ENCODE measurements at regions not wholly inside any gene's neighbourhood (a gene's known extent, or its start where the extent isn't known, plus 50 kb on each side); places are given as distances from the start of the nearest gene placed in this dataset.

DNA sequence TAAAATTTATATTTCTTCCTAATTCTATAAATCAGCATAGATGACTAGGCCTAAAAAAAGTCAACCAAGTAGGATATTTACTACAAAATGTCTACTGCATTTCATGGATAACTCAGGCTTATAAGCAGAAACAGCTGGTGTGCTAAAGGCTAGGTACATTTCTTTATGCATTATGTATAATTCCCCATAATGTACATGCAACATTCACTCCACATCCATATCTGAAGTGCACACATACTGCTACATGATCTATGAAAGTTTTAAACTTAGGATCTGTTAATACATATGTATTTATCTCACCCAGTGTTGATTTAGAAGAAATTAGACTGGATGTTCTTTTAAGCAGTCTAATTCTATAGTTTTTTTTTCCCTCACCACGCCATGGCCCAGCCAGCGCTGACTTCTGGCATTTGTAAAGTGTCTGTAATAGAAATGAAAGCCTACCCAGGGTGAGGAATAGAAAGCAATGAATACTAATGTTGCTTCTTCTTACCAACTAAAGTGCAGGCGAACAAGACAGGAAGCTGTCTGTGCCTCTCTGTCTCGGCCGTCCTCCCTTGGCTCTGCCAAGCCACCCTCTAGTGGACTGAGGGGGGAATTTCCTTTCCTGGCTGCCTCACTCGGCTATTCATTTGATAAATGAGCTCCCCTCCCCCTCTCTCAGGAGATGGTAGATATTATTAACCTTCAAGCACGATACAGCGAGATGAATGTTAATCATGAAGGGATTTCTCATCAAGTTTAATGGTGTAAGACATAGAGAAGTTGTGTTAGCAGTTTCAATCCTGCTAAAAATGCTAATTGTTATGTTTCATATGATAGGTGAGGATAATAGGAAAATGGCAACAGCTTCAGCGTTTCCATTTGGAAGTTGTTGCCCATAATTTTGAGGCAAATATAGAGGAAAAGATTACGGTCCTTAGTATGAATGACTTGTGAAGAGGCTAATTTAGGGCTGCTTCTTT lies 384.5 kb downstream of the MTX2 start:
- H3K4me3 ChIP-seq (ENCODE audit: low read depth, low read length): no peak overlapping the region
- TF ChIP-seq, protein P1, sequence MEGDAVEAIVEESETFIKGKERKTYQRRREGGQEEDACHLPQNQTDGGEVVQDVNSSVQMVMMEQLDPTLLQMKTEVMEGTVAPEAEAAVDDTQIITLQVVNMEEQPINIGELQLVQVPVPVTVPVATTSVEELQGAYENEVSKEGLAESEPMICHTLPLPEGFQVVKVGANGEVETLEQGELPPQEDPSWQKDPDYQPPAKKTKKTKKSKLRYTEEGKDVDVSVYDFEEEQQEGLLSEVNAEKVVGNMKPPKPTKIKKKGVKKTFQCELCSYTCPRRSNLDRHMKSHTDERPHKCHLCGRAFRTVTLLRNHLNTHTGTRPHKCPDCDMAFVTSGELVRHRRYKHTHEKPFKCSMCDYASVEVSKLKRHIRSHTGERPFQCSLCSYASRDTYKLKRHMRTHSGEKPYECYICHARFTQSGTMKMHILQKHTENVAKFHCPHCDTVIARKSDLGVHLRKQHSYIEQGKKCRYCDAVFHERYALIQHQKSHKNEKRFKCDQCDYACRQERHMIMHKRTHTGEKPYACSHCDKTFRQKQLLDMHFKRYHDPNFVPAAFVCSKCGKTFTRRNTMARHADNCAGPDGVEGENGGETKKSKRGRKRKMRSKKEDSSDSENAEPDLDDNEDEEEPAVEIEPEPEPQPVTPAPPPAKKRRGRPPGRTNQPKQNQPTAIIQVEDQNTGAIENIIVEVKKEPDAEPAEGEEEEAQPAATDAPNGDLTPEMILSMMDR (IDR thresholded peaks at IDR 0.05; ENCODE audit: borderline replicate concordance, insufficient read depth, low read depth, low read length): peak; percentile 84

DNA sequence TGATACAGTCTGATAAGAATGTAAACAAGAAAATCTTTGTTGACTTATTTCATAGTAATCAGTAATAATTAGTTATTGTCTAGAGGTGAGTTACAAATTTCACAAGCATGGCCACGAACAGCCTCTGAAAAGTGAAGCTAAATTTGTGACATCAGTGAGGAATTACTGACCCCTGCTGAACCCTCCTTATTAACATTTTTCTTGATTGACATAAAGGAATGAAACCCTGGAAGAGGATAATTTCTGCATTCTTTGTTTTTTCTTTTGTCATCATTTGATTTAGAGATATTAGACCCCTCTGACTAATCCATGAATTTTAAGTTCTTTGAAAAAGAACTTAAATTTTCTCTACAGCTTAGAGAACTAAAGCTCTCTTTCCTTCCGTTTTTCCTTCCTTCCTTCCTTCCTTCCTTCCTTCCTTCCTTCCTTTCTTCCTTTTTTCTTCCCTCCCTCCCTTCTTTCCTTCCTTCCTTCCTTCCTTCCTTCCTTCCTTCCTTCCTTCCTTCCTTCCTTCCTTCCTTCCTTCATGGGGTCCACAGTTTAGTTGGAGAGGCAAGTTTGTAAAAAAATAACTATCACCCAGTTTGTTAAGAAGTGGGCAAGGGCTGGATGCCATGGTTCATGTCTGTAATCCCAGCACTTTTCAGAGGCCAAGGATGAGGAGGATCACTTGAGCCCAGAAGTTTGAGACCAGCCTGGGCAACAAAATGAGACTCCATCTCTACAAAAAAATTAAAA lies 387.0 kb downstream of the MTX2 start:
- TF ChIP-seq, protein P1 (IDR thresholded peaks at IDR 0.05; ENCODE audit: borderline replicate concordance, insufficient read depth, low read depth, low read length): no peak
- H3K4me3 ChIP-seq (ENCODE audit: low read depth, low read length): no peak overlapping the region

DNA sequence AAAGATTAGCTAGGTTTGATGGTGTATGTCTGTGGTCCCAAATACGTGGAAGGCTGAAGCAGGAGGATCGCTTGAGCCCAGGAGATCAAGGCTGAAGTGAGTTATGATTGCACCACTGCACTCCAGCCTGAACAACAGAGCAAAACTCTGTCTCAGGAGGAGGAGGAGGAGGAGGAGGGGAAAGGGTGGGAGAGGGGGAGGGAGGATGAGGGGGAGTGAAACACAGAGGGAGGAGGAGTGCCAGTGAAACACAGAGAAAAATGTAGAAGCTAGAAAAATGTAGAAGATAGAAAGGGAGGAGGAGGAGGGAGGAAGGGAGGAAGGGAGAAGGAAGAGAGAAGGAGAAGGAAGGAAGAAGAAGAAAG lies 387.5 kb downstream of the MTX2 start:
- TF ChIP-seq, protein P1 (IDR thresholded peaks at IDR 0.05; ENCODE audit: borderline replicate concordance, insufficient read depth, low read depth, low read length): no peak
- H3K4me3 ChIP-seq (ENCODE audit: low read depth, low read length): no peak overlapping the region

GRCh38 chr2:176657393-176657792 lies 388.2 kb downstream of the MTX2 start:
- TF ChIP-seq, protein P1 (IDR thresholded peaks at IDR 0.05; ENCODE audit: borderline replicate concordance, insufficient read depth, low read depth, low read length): no peak
- H3K4me3 ChIP-seq (ENCODE audit: low read depth, low read length): no peak overlapping the region

GRCh38 chr2:176658708-176659107 lies 389.5 kb downstream of the MTX2 start:
- TF ChIP-seq, protein P1 (IDR thresholded peaks at IDR 0.05; ENCODE audit: borderline replicate concordance, insufficient read depth, low read depth, low read length): no peak
- H3K4me3 ChIP-seq (ENCODE audit: low read depth, low read length): no peak overlapping the region

GRCh38 chr2:176662753-176663152 lies 393.5 kb downstream of the MTX2 start:
- no peak overlapping the region for H3K4me3 ChIP-seq (ENCODE audit: low read depth, low read length)
- TF ChIP-seq, protein P1 (IDR thresholded peaks at IDR 0.05; ENCODE audit: borderline replicate concordance, insufficient read depth, low read depth, low read length): no peak

Data from GM12875 (cell line).